ENCODE measurements at regions not wholly inside any gene's neighbourhood (a gene's known extent, or its start where the extent isn't known, plus 50 kb on each side); places are given as distances from the start of the nearest gene placed in this dataset.

DNA sequence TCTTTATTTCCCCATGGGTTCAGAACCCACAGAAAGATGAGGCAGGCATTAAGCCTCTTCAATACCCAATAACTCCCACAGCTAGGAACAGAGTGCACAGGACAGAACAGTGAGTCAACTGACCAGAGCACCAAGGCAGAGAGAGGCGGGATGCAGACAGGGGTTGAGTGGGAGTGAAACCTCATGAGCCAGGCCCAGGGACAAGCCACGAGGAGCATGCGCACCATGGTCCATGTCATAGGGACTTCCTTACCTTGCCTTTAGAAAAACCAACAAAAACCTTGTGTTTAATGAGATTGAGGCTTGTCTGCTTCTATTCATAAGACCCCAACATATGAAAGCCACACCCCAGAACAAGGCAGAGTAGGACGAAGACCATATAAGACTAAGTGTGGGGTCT lies 330.6 kb downstream of the DEPDC1B start:
- no peak for DNase-seq

DNA sequence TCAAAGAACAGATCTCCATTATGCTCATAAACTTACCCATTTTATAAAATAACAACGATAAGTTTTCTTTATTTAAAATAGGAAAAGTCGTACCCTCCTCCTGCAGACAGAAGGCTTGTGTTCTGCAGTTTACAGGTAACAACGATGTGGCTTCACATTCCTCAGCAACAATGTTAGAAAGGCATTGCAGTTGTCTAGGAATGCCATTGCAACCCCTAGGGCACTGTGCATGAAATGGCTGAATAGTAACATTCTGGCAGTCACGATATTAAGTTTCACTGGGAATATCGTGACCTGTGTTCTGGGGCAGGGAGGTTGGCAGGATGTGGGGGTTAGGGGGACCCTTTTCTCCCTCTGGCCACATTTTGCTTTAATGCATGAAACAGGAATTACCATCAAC lies 331.9 kb downstream of the DEPDC1B start:
- DNase-seq, result no peak

DNA sequence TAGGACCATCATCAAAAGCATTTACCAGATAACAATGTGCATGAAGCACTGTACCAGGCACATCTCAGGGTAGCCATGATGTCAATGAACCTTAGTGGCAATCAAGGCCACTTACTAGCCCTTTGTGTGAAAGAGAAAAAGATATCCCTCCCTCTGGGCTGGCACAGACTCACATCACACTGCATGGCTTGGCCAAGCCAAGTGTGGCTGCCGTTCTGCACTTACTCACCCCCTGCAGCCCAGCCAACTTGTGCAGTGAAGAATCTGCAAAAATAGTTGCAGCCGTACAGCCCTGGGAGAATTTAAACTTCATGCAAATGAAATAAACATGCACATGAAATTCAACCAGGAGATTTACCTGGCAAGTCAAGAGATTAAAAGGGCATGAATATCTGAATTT lies 333.5 kb downstream of the DEPDC1B start:
- no peak for DNase-seq

DNA sequence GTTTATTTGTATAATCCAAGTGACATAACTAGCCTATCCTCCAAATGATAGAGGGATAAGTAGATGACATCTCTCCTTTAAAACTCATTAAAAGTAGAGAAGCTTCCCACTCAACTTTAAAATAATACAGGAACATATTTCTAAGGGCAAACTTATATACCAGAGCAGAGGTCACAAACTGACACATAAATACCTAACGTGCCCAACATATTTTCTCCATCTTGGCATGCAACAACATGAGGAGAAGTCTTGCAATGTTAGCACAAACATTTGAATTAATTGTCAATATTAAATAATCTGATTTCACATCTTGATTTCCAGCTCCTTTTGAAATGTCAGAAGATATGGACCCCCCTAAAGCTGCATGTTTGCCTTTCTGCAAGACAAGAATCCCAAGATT lies 335.0 kb downstream of the DEPDC1B start:
- no peak for DNase-seq

DNA sequence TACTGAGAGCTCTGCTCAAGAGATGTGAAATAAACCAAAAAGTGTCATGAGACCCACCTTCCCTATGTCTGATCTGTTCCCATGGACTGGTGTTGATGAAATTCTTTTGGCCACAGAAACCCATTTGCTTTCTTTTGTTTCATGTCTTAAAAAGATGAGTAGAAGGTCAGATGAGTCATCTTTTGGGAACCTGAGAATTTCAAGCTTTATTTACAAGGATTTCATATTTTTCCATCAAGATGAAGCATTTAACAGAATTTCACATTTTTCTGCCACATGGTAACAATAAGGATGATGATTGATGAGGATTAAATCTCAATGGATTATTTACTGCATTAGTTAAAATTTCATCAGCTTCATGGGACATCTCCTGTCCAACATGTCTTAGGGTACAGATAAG lies 337.8 kb downstream of the DEPDC1B start:
- DNase-seq, result no peak

DNA sequence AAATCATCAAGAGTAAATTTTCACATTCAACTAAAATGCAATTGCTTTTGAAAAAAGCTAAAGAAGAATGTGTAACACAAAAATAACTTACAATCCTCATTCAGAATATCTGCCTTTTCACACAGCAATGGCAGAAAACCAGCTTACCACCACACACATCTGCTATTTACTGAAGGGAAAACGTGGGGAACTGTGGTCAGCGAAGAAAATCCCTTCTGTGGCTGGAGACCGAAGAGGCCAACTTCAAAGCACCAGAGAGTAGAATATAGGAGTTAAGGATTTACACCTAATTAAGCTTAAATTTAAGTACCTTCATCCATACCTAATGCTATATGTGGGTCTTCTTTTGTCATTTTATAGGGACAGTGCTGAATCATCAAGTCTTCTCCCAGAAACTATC lies 339.6 kb downstream of the DEPDC1B start:
- DNase-seq, result no peak

DNA sequence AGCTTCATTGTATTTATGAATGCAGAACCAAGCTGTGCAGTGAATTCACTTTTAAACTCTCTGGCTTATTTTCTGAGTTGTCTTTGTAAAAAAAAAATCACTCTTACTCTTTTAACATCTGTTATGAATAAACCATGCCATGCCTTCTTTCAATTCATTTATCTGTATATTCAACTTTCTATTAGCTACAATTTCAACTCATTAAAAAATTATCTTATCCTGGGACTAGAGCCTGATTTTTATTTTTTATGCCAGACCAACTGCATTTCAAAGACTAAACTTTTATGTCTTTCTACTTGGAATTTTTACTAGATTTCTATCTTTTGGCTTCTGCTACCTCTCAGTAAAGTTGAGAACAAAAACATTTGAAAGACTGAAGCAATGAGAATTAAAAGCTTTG lies 342.7 kb downstream of the DEPDC1B start:
- no peak for DNase-seq

DNA sequence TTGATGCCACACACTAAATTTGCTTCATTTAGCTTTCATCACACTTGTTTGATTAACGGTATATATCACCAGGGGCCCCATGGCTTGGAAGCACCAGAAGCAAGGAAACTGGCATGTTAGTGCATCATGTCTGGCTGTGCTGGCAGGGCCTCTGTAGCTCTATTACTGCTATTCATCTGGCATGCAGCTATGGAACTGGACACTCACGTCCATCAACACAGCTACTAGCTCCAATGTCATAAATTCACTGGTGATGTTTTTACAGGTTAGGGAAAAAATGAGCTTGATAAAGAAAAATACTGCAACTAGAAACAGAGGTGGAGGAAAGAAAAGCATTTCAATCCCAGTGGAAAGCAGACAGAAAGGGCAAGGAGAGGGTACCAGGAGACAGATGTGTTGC lies 343.2 kb downstream of the DEPDC1B start:
- no peak for DNase-seq

DNA sequence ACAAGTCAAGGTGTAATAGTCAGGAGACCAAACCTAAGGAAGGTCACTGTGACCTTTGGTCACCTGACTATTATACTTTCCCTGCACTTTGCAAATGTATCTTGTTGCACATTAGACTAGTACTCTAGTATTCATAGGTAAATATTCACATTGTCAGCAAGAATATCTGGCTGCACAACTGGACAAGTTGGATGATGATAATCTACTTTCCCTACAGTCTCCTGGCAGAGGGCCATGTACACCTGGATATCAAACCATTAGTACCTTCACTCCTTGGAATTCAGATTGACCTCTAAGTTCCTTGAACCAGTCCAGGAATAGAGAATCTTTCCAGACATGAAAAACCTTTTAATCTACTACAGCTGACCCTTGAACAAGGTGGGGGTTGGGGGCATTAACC lies 344.8 kb downstream of the DEPDC1B start:
- DNase-seq, result no peak

DNA sequence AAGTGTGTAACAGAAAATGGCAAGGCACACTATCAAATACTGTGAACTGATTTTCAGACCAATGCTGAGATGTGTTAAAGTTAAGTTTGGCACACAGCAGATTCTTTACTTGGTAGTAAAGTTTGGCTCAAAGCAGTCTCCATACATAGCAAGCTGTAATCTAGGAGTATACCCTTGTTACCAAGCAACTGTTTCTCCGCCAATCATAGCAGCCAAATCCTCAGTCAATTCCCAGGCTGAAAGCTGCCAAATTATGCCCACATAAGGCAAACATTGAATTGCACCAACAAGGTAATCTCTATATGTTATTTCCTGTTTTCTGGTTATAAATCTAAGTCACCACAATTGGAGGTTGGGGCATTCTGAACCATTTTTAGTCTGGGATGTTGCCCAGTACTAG lies 345.7 kb downstream of the DEPDC1B start:
- DNase-seq, result no peak

DNA sequence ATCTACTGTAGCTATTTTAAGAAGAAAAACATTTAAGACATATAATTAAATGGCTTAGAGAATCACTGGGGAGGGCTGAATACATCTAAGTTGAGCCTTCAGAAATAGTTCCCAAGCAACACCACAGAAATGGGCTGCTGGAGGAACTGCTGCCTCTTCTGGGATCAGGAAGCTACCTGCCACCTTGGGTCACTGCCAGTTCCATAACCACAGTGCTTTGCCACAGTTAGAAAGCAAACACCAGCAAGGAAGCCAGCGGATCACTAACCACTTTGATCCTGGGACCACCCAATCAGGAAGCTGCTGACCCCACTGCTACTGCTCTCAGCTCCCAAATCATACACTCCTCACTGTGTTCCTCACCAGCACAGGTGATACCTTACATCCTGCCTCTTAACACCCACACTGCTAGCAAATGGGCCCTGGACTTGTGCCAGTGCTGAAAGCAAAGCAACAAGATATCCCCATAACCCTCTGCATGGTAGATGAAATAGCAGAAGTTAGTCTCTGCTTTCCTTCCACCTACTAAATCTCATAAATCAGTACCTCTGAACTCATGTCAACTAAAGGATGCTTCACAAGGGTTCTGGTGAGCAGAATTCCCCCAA lies 346.9 kb downstream of the DEPDC1B start:
- DNase-seq, result no peak

DNA sequence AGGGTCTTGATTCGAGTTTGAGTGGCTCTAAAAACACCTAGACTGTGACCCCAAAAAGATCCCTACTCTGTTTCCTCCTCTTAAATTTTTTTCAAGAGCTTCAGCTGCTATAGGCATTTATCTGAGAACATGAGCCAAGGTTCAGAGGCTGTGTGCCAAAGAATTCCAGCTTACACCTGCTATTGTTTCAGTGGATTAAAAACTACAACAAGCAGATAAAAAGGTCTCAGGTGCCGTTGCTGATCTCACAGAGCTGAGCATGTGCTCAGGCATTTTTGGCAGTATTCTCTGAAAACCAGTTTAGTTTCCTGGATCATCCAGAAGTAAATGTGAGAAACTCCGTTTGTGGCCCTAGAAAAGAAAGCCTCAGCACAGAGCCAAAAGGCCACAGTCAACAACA lies 349.2 kb downstream of the DEPDC1B start:
- no peak for DNase-seq

DNA sequence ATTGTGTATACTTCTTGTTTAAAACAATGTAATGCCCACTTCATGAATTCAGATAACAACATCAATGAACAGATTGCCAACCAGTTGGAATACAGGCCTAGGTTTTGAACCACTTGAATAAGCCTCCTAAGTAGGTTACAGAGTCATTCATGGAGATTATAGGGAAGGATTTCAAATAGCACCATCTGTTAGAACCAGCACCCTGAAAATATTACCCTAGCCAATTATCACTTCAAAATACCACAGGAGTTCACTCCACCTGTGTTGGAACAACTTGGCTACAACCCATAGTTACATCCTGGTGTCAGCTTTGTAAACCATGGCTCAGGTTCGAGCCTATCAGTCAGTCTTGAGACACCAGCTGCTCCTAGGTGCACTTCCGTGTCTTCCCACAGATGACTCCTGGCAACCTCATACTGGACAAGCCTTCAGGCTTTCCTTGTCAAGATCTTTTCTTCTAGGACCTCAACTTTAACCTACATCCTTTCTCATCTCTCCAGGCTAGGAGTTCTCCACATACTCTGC lies 350.0 kb downstream of the DEPDC1B start:
- no peak for DNase-seq

DNA sequence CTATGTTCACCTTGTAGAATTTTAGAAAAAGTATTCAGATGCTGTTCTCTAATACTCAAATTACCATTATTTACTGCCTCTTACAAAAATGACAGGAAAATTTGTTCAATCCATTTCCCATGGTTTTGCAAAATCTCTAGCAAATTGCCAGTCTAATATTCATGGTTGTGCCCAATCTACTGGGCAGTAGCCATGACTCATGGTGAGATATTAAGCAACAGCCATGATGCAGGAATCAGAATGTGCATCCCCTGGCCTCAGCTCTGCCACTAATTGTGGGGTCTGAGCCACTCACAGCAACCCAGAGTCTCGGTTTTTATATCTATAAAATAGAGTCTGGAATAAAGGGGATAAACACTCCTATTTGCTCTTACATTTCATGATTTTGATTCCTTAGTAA lies 353.6 kb downstream of the DEPDC1B start:
- DNase-seq, result no peak

DNA sequence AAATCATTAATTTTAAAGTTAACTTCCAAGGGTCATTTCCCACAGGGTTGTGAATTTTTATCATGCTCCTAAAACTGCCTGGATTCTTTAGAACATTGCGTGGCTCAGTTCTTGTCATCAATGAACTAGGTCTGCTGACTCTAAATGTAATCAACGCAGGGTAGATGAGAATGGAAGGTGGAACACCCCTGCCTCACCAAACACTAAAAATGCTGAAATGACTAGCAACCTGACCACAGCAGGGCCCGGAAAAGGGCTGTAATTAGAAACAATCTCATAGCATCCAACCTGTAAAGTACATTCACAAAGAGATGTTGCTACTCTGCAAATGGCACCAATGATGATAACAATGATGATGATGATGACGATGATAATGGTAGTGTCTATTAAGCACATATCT lies 356.9 kb downstream of the DEPDC1B start:
- no peak for DNase-seq

DNA sequence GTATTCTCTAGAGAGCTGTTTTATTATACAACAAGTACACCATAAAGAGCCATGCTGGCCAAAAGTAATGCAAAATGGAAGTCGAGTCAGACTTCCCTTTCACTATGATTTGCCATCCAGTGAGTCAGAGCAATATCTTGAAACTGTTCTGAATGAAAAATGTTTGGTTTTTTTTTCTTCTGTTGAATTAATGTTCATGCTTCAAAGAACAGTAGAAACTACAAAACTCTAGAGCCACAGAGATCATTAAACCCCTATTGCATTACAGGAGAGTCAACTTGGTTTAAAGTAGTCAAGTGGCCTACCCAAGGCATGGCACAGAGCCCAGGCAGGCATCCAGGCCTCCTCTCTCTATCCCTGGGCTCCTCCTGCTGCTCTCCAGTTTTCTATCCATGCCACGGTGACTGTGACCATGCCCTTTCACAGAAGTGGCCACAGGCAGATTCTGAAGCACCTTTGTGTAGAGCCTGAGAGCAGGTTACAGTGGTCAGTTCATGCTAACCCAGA lies 358.9 kb downstream of the DEPDC1B start:
- DNase-seq, result peak; percentile 44

DNA sequence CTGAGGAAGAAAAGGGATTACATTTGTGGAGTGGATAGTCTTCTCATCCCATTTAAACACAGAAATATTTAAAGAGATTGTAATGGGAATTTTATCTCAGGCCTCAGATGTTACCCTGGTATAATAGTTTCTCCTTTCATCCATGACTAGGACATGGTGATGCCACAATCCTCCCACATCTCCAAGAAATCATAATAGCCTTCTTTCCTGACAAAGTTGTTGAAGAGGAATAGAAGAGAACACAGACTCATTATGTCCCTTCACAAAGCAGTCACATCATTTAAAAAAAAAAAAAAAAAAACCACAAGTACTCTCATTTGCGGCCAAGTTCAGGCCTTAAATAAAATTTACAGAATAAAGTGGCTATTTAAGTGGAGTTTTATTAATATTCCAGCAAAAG lies 359.6 kb downstream of the DEPDC1B start:
- no peak for DNase-seq

DNA sequence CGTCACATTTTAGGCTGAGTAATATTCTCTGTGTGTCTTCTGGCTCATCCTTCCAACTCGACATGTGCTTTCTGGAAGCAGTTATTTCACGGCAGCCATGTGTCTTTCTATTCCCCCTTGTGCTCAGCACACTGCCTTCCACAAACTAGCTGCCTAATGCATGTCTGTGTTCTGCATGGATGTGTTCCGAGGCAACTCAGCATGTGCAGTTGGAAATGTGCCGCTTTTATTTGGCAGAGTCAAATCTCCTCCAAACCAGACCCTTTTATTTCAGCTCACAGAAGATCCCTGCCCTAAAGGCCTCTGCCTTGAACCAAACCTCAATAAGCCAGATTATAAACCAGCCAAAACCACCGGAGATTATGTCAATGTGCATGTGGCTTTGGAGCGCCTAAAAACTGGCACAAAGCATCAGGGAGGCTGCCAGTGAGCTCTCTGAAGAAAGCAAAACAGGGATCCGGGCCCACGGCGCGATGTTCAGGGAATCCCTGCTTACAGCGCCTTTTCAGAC lies 360.2 kb downstream of the DEPDC1B start:
- no peak for DNase-seq

DNA sequence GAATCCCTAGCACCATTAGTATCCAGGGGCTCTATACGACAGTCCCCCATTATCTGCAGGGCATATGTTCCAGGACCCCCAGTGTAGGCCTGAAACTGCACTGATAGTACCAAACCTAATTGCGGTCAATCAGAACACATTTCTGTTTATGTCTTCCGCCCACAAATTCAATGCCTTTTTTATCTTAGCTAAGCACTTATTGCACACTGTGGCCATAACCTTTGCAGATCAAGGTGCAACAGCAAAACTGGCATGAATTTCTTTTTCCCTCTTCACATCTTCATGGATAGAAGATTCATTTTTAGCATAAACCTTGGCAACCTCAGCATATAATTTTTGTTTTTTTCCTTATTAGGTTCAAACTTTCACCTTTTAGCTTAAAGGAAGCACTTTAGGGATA lies 361.1 kb downstream of the DEPDC1B start:
- no peak for DNase-seq

DNA sequence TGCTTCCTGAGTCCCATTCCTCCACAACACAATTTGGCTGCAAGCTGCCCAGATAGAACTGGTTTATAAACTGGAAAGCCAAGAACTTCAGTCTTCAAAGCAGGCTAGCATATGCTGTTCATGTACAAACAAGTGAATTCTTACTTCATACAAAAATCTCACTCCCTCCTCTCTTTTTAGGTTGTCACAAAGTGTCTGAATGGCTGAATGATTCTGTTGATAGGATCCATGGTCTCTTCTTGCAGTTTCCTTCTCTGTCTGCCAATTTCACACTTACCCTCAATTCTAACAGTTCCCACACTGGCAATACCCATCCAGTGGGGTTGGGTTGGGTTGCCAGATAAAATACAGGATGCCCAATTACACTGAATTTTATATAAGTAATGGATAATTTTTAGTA lies 363.5 kb downstream of the DEPDC1B start:
- no peak for DNase-seq

DNA sequence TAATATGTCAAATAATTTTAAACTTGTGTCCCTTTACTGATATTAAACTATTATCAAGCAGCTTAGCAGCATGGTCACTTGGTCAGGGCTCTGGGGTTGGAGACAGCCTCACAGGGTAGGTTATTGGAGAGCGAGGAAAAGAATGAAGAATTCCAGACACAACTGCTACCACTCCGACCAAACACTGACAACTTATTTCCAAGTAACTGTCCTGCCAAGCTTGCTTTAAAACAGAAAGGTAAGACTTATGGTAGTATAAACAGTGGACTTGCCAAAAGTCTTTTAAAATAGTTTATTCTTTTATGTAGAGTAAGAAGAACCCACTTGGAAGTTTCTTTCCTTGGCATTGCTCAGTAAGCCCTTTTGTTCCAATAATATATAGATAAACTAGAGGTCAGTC lies 364.1 kb downstream of the DEPDC1B start:
- no peak for DNase-seq

DNA sequence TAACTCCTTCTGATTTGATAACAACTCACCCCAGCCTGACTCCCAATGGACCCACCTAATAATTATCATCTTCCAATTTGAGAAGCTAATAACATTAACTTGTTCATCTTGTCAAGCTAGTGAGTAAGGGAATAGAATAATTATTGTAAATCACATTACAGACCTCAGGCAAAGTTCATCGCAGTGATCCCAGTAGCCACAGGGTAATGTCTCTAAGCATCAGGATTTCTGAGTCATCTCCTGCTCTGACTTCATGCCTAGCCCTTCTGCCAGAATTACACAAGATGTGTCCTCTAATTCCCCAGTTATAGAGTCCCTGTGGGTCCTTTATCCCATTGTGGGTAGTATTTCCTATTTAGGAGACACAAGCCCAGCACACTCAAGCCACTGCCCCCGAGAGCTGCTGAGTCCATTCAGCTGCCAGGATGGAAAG lies 365.7 kb downstream of the DEPDC1B start:
- peak; percentile 12 for DNase-seq

DNA sequence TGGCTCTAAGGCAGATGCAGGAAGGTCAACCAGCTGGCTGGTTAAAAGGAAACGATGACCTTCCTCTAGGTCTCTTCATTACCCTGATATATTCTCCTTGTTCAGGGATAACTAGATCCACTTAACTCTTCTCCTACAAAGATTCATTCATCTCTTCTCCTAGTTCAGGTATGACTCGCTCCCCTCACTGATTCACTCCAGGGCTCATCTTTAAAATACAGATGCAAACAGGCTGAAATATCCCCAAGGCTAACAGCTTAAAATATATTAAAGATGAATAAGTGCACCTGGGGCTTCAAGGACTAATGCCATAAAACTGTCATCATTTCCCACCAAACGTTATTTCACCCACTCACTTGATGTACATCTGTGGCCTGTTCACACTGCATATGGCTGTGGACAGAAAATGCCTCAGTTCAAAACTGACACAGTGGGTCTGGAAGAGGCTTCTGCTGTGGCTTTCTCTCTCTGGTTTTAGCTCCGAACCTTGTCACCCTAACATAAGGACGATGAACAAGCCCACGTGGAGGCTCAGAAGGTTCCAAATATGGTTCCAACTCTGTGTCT lies 366.9 kb downstream of the DEPDC1B start:
- DNase-seq, result no peak

DNA sequence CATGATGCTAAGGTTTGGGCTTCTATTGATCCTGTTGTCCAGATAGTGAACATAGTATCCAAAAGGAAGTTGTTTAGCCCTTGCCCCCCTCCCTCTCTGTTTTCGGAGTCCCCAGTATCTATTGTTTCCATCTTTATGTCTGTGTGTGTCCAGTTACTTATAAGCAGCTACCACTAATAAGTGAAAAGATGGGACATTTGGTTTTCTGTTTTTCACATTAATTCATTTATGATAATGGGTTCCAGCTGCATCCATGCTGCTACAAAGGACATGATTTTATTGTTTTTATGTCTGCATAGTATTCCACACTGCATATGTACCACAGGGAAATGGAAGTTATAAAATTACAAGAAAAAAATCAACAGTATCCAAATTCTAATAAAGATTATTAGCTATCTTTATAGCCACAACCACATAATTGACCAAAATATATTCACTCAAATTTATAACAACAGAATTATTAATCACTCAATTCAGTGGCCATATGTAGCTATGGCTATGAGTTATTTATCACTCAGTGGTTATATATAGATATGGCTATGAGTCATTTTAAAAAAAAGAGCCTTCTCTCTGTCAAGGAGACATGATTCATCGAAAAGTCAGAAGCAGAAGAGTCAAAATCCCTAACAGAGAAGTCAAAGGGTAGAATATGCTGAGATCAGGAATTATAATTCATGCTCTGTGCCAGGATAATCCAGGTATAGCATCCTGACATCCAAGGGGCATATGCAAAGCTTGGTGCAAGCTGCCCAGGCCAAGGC lies 367.5 kb downstream of the DEPDC1B start:
- DNase-seq, result peak; percentile 23

Data from kidney glomerular epithelial cell (primary cell).